CD4-positive, alpha-beta memory T cell (primary cell): ENCODE measurements at regions not wholly inside any gene's neighbourhood (a gene's known extent, or its start where the extent isn't known, plus 50 kb on each side); places are given as distances from the start of the nearest gene placed in this dataset.

ENCODE experiments used
- CTCF ChIA-PET: fragments of 350-600 bp; sonication (Branson Sonifier 250); formaldehyde crosslinking; loops from one replicate; lab custom pipeline; 2021; ENCODE audit warnings: inconsistent platforms; ENCODE audit not compliant: partially characterized antibody; lab: Charles Lee
- POLR2A ChIA-PET: fragments of 350-600 bp; sonication (Branson Sonifier 250); formaldehyde crosslinking; loops from one replicate; lab custom pipeline; 2021; ENCODE audit not compliant: partially characterized antibody; lab: Charles Lee
- DNase-seq, 5 donors: peaks; one replicate each; pipeline versions ENCODE4 v3.0.0 to v3.0.0-alpha.2; 2020 to 2022; ENCODE audit warnings: mixed read lengths in 1 of 5
- H3K27ac ChIP-seq: one replicate; pipeline ENCODE4 v1.7.0; 2013; ENCODE audit warnings: low read depth, low read length
- H3K27me3 ChIP-seq: 2 replicates; pipeline ENCODE4 v1.7.0; 2013; ENCODE audit warnings: mild to moderate bottlenecking, low read length, moderate library complexity; ENCODE audit not compliant: insufficient read depth
- H3K36me3 ChIP-seq: 2 replicates; pipeline ENCODE4 v1.7.0; 2013; ENCODE audit warnings: mild to moderate bottlenecking, low read length, moderate library complexity; ENCODE audit not compliant: insufficient read depth
- H3K4me1 ChIP-seq: 2 replicates; pipeline ENCODE4 v1.7.0; 2013; ENCODE audit warnings: mild to moderate bottlenecking, low read length, moderate library complexity; ENCODE audit not compliant: insufficient read depth
- H3K4me3 ChIP-seq, 2 donors: one replicate each; pipeline ENCODE4 v1.7.0; 2013; ENCODE audit warnings: low read length in 2 of 2, mild to moderate bottlenecking in 1 of 2
- H3K9me3 ChIP-seq, 2 donors: one replicate each; pipeline ENCODE4 v1.7.0; 2013; ENCODE audit warnings: low read length in 2 of 2, control low read depth in 1 of 2; ENCODE audit not compliant: control insufficient read depth in 1 of 2
- H3K27ac Mint-ChIP-seq, 7 donors: one replicate each; pipeline ENCODE4 v1.8.0; 2020 to 2021; ENCODE audit warnings: mixed read lengths in 7 of 7, mild to moderate bottlenecking in 6 of 7, inconsistent platforms in 3 of 7, moderate library complexity in 3 of 7
- H3K27me3 Mint-ChIP-seq, 2 donors: one replicate each; pipeline ENCODE4 v1.8.0; 2020 to 2021; ENCODE audit warnings: mixed read lengths in 2 of 2
- H3K36me3 Mint-ChIP-seq, 2 donors: one replicate each; pipeline ENCODE4 v1.8.0; 2020 to 2021; ENCODE audit warnings: mixed read lengths in 2 of 2, inconsistent platforms in 1 of 2, mild to moderate bottlenecking in 1 of 2
- H3K4me1 Mint-ChIP-seq, 4 donors: one replicate each; pipeline ENCODE4 v1.8.0; 2020 to 2021; ENCODE audit warnings: mixed read lengths in 4 of 4, mild to moderate bottlenecking in 1 of 4
- H3K4me3 Mint-ChIP-seq, 8 donors: one replicate each; pipeline ENCODE4 v1.8.0; 2020 to 2021; ENCODE audit warnings: mixed read lengths in 8 of 8, mild to moderate bottlenecking in 7 of 8, moderate library complexity in 6 of 8, inconsistent platforms in 3 of 8
- H3K9me3 Mint-ChIP-seq, 8 donors: one replicate each; pipeline ENCODE4 v1.8.0; 2020 to 2021; ENCODE audit warnings: mixed read lengths in 8 of 8, mild to moderate bottlenecking in 5 of 8, inconsistent platforms in 3 of 8, moderate library complexity in 1 of 8
- intact Hi-C: fragments of 100-400 bp; cut with micrococcal nuclease; formaldehyde crosslinking; loops from one replicate; pipeline ENCODE4 v1.15.1; 2023

DNA sequence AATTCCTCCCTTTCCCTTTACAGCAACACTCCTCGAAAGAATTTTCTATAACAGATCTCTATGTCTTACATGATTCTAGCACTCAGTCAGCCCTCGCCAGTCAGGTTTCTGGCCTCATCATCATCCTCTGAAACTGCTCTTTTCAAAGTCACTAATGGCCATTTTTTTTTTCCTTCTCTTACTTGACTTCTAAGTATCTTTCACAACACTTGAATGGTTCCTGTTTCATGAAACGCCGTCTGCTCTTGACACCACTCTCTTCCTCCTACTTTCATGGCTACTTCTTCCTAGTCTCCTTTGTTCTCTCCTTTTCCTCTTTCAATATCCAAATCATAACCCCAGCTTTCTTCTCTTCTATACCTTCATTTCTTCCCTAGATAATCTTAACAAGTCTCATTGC is 100.5 kb upstream of the NRP1 start:
- POLR2A ChIA-PET: no interaction called here
- Mint-ChIP-seq H3K36me3 (no peaks in the 10 kb centered on the region), H3K4me1 (no peaks in the 10 kb centered on the region)

DNA sequence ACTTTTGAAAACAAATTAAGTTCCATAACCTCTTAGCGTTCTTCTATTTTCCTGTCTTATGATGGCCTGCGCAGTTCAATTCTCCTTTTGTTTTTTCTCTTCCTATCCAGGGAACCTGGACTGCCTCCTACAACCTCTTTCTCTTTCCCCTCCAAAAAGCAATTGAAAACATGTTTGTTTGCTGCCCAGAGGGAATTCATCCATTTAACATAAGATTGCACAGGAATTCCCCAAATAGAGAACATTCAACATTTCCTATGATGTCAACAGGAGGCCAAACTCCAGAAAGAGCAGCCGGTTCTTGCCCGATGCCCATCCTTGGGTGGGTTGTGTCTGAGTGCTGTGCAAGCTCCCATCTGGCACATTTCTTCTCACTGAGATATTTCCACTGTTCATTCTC is 94.2 kb upstream of the NRP1 start:
- no peaks in the 10 kb centered on the region for H3K4me1 Mint-ChIP-seq
- no peaks in the 10 kb centered on the region for H3K27me3 ChIP-seq
- H3K27ac Mint-ChIP-seq: no peak overlapping the region
- peaks cover 7 to 24% of the 10 kb centered on the region in 2 donors for H3K27me3 Mint-ChIP-seq
- intact Hi-C loops: no loop called here
- no peaks in the 10 kb centered on the region for H3K36me3 ChIP-seq
- ChIA-PET POLR2A (no interaction called here), CTCF (no interaction called here)
- no peak overlapping the region for H3K4me3 Mint-ChIP-seq
- no peaks in the 10 kb centered on the region for H3K9me3 Mint-ChIP-seq
- no peaks in the 10 kb centered on the region for H3K4me1 ChIP-seq
- no peak overlapping the region for H3K27ac ChIP-seq
- no peaks in the 10 kb centered on the region for H3K36me3 Mint-ChIP-seq
- no peak for DNase-seq
- no peaks in the 10 kb centered on the region for H3K9me3 ChIP-seq
- no peak overlapping the region for H3K4me3 ChIP-seq

More for the DNA sequence above, 100.5 kb upstream of the NRP1 start:
- Histone ChIP-seq H3K9me3 (no peaks in the 10 kb centered on the region), H3K27ac (no peak overlapping the region), H3K27me3 (no peaks in the 10 kb centered on the region), H3K4me1 (no peaks in the 10 kb centered on the region), H3K4me3 (no peak overlapping the region), H3K36me3 (no peaks in the 10 kb centered on the region)
- Mint-ChIP-seq H3K4me3 (no peak overlapping the region), H3K27ac (no peak overlapping the region), H3K9me3 (peaks cover 0 to 4% (median 0%) of the 10 kb centered on the region in 8 donors), H3K27me3 (peaks cover 8 to 10% of the 10 kb centered on the region in 2 donors)
- DNase-seq: no peak
- CTCF ChIA-PET: no interaction called here
- intact Hi-C loops: no loop called here

DNA sequence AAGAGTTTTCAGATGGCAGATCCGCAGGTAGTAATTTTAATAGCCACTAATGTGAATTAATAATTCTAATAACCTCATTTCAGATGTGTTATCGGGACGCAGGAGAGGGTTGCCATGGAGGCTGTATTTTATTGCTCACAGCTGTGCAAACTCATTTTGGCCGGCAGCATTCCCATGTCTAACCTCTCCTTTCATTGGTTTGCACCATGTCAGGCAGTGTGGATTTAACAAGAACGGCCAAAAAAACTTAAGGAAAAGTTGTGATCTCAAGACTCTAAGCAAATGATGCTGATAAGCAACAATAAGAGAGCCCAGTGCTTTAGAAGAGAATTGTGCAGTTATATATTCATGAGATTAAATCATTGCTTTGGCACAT is 88.7 kb upstream of the NRP1 start:
- H3K27ac Mint-ChIP-seq: no peak overlapping the region
- no peaks in the 10 kb centered on the region for H3K9me3 ChIP-seq
- no peak overlapping the region for H3K4me3 Mint-ChIP-seq
- DNase-seq: no peak
- H3K4me3 ChIP-seq: no peak overlapping the region
- no peaks in the 10 kb centered on the region for H3K36me3 Mint-ChIP-seq
- H3K36me3 ChIP-seq: no peaks in the 10 kb centered on the region
- peaks cover 10 to 14% of the 10 kb centered on the region in 2 donors for H3K27me3 Mint-ChIP-seq
- no peaks in the 10 kb centered on the region for H3K4me1 ChIP-seq
- ChIA-PET CTCF (no interaction called here), POLR2A (no interaction called here)
- H3K27me3 ChIP-seq: no peaks in the 10 kb centered on the region
- intact Hi-C loops: no loop called here
- H3K4me1 Mint-ChIP-seq: peaks cover 0 to 5% (median under 1%) of the 10 kb centered on the region in 4 donors
- no peaks in the 10 kb centered on the region for H3K9me3 Mint-ChIP-seq
- H3K27ac ChIP-seq: no peak overlapping the region

DNA sequence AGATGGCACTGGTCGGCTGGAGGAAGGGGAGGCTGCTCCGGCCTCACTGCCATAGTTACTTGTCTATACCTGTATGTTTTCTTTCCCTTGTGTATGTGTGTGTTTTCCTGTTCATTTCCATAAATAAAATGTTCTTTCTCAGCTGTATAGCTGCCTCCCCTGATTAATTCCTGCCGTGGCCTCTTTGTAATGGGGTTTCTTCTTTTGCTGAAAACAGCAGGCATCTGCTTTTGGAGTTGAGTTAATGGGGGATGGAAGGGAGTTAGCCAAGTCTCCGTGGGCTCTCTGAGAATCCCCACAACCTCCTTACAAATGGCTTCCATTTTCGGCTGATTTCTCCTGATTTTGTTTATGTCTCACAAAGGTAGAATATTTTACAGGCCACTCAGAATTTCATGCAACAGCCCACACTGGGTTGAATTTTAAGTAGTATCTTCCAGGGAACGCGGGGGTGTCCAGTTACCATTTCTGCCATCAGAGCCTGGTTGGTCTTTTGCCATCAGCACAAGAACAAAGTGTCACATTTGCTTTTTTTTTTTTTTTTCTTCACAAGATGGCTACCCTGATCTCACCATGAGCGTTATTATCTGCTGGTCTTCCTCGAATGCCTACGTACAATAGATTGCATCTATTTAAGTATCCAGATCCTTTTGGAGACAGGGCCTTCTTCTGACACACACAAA is 88.1 kb upstream of the NRP1 start:
- Mint-ChIP-seq H3K9me3 (no peaks in the 10 kb centered on the region), H3K36me3 (no peaks in the 10 kb centered on the region), H3K27ac (no peak overlapping the region), H3K27me3 (peaks cover 10 to 14% of the 10 kb centered on the region in 2 donors), H3K4me1 (peaks cover 0 to 5% (median under 1%) of the 10 kb centered on the region in 4 donors), H3K4me3 (no peak overlapping the region)
- Histone ChIP-seq H3K9me3 (no peaks in the 10 kb centered on the region), H3K27ac (no peak overlapping the region), H3K27me3 (no peaks in the 10 kb centered on the region), H3K4me1 (no peaks in the 10 kb centered on the region), H3K36me3 (no peaks in the 10 kb centered on the region), H3K4me3 (no peak overlapping the region)
- POLR2A ChIA-PET: no interaction called here
- CTCF ChIA-PET: interaction anchor here (0.8 kb wide), 1 partner anchor 230 kb away, joined by 3 read pairs; no protein-coding TSS in a partner anchor
- no peak for DNase-seq
- intact Hi-C loops: no loop called here

DNA sequence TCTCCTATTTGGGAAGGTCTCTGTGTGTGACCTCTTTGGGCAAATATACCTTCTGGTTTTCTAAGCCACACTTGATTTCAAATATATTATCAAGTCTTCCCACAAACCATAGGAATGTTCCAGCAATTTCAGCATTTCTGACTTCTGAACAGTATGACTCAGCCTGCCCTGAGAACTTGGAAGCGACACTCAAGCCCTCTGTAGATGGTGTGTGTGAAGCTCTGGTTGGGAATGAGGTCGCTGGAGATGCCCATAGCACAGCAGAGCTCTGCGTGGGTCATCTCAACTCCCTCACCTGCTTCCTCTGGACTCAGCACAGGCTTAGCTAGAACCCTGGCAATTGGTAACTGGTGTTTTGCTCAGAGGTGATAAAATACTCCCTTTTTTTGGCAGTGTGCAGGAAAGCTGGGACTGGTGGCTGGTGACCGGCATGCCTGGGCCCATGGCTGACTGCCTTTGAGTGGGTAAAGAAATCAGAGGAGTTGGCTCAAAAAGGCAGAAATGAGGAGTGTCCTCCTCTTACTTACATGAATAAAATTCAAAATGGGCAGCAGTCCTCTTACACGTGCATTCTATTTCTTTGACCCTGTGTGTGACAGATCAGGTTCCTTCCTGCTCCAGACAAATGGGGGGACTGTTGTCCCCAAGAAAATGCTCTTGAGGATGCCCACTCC is 87.5 kb upstream of the NRP1 start:
- H3K9me3 ChIP-seq: no peaks in the 10 kb centered on the region
- H3K36me3 Mint-ChIP-seq: no peaks in the 10 kb centered on the region
- H3K4me1 Mint-ChIP-seq: peaks cover 0 to 5% (median under 1%) of the 10 kb centered on the region in 4 donors
- no peak for DNase-seq
- H3K4me1 ChIP-seq: no peaks in the 10 kb centered on the region
- no peak overlapping the region for H3K27ac Mint-ChIP-seq
- H3K9me3 Mint-ChIP-seq: no peaks in the 10 kb centered on the region
- peaks cover 6 to 14% of the 10 kb centered on the region in 2 donors for H3K27me3 Mint-ChIP-seq
- H3K4me3 Mint-ChIP-seq: no peak overlapping the region
- intact Hi-C loops: no loop called here
- H3K36me3 ChIP-seq: no peaks in the 10 kb centered on the region
- ChIA-PET CTCF (interaction anchor here (0.8 kb wide), 1 partner anchor 229 kb away, joined by 3 read pairs; no protein-coding TSS in a partner anchor), POLR2A (no interaction called here)
- no peak overlapping the region for H3K4me3 ChIP-seq
- no peaks in the 10 kb centered on the region for H3K27me3 ChIP-seq
- H3K27ac ChIP-seq: no peak overlapping the region

DNA sequence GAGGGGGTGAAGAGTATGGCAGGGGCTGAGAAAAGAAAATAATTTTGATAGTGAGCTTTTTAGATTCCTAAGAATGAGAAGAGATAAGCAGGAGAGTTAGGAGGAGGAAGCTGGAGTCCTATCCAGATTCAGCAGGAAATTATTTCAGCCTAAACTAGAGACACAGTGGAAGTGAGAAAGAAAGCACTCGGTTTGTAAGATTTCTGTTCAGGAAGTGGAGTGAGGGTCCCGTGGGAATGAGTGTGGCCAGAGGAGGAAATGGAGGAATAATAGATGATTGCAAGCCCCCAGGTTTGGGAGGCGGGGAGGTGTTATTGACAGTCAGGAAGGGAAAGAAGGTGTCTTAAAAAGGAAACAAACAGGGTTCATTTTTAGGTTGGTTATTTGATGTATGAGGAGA is 84.8 kb upstream of the NRP1 start:
- intact Hi-C loops: no loop called here
- Histone ChIP-seq H3K9me3 (no peaks in the 10 kb centered on the region), H3K27ac (no peak overlapping the region), H3K36me3 (no peaks in the 10 kb centered on the region), H3K4me1 (no peaks in the 10 kb centered on the region), H3K27me3 (no peaks in the 10 kb centered on the region), H3K4me3 (no peak overlapping the region)
- POLR2A ChIA-PET: no interaction called here
- Mint-ChIP-seq H3K27me3 (peaks cover 5 to 13% of the 10 kb centered on the region in 2 donors), H3K9me3 (no peaks in the 10 kb centered on the region), H3K36me3 (no peaks in the 10 kb centered on the region), H3K4me3 (no peak overlapping the region), H3K4me1 (peaks cover 0 to 5% (median under 1%) of the 10 kb centered on the region in 4 donors), H3K27ac (no peak overlapping the region)
- DNase-seq: no peak
- CTCF ChIA-PET: no interaction called here

DNA sequence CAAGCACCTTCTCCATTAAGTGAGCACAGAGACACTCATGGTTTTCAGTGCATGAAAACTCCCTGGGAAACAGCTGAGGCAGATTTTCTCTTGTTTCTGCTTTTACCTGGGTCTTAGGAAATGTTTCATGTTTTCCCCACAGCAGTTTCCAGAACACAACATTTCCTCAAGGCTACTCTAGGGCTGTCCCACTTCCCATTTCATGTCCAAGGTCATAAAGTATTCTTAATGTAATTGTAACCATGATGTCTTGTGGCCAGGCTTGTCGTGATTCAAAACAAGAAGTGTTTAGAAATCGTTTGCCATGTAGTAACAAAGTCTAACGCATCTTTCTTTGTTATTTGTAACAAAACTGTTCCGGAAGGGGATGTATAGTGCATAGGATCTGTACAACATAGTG is 83.8 kb upstream of the NRP1 start:
- Histone ChIP-seq H3K27ac (no peak overlapping the region), H3K27me3 (no peaks in the 10 kb centered on the region), H3K9me3 (no peaks in the 10 kb centered on the region), H3K4me1 (no peaks in the 10 kb centered on the region), H3K4me3 (no peak overlapping the region), H3K36me3 (no peaks in the 10 kb centered on the region)
- no peak overlapping the region for H3K4me3 Mint-ChIP-seq
- no peaks in the 10 kb centered on the region for H3K36me3 Mint-ChIP-seq
- H3K9me3 Mint-ChIP-seq: no peaks in the 10 kb centered on the region
- H3K4me1 Mint-ChIP-seq: peaks cover 0 to 5% (median under 1%) of the 10 kb centered on the region in 4 donors
- POLR2A ChIA-PET: no interaction called here
- peaks cover 6 to 7% of the 10 kb centered on the region in 2 donors for H3K27me3 Mint-ChIP-seq
- no peak overlapping the region for H3K27ac Mint-ChIP-seq
- intact Hi-C loops: no loop called here
- CTCF ChIA-PET: no interaction called here
- no peak for DNase-seq
